ENCODE measurements at regions not wholly inside any gene's neighbourhood (a gene's known extent, or its start where the extent isn't known, plus 50 kb on each side); places are given as distances from the start of the nearest gene placed in this dataset.

GRCh38 chr12:107229827-107230226, 136.5 kb upstream of the CRY1 start:
- H3K4me3 ChIP-seq (ENCODE audit: low read depth, low read length), result no peak overlapping the region
- H3K27ac ChIP-seq (ENCODE audit: extremely low read depth, low read depth, low read length), result no peak overlapping the region
- H3K4me1 ChIP-seq (ENCODE audit: control insufficient read depth, insufficient read depth, low read length), result no peaks in the 10 kb centered on the region
- ChIA-PET CTCF (no interaction called here), POLR2A (no interaction called here)
- H3K36me3 ChIP-seq (ENCODE audit: control insufficient read depth in 2 of 2, insufficient read depth in 1 of 2, low read length in 2 of 2), result no peaks in the 10 kb centered on the region
- TF ChIP-seq GLI4 (tag by site-specific recombination; IDR thresholded peaks at IDR 0.05) (no peak), PRDM6 (tag by site-specific recombination; IDR thresholded peaks at IDR 0.05) (no peak), ZNF549 (tag by site-specific recombination; IDR thresholded peaks at IDR 0.05) (no peak), ZNF677 (tag by site-specific recombination; IDR thresholded peaks at IDR 0.05) (no peak), ZNF138 (tag by site-specific recombination; IDR thresholded peaks at IDR 0.05; ENCODE audit: borderline replicate concordance) (no peak), ZNF24 (tag by site-specific recombination; IDR thresholded peaks at IDR 0.05) (no peak), ZNF843 (tag by site-specific recombination; IDR thresholded peaks at IDR 0.05) (no peak), ZXDB (tag by site-specific recombination; IDR thresholded peaks at IDR 0.05) (no peak)
- no peaks in the 10 kb centered on the region for H3K9me3 ChIP-seq (ENCODE audit: control insufficient read depth, insufficient read depth, low read depth, low read length)

- POLR2A ChIA-PET, result no interaction called here
- Histone ChIP-seq H3K9me3 (ENCODE audit: control insufficient read depth, insufficient read depth, low read depth, low read length) (no peaks in the 10 kb centered on the region), H3K4me1 (ENCODE audit: control insufficient read depth, insufficient read depth, low read length) (no peaks in the 10 kb centered on the region), H3K36me3 (ENCODE audit: control insufficient read depth in 2 of 2, insufficient read depth in 1 of 2, low read length in 2 of 2) (no peaks in the 10 kb centered on the region), H3K4me3 (ENCODE audit: low read depth, low read length) (no peak overlapping the region), H3K27ac (ENCODE audit: extremely low read depth, low read depth, low read length) (no peak overlapping the region)
- no peak for TF ChIP-seq ZNF639 (tag by site-specific recombination; IDR thresholded peaks at IDR 0.05)
- no peak for TF ChIP-seq ZNF221 (tag by site-specific recombination; IDR thresholded peaks at IDR 0.05; ENCODE audit: borderline replicate concordance)
- TF ChIP-seq ZNF514 (tag by site-specific recombination; IDR thresholded peaks at IDR 0.05), result no peak
- TF ChIP-seq ZSCAN23 (tag by site-specific recombination; IDR thresholded peaks at IDR 0.05), result no peak
- TF ChIP-seq YY2 (tag by site-specific recombination; IDR thresholded peaks at IDR 0.05), result no peak
- no peak for TF ChIP-seq ZNF335 (tag by site-specific recombination; conservative IDR thresholded peaks at IDR 0.05)
- TF ChIP-seq ZNF548 (tag by site-specific recombination; IDR thresholded peaks at IDR 0.05), result no peak
- no peak for TF ChIP-seq ZNF645 (tag by site-specific recombination; IDR thresholded peaks at IDR 0.05)
- CTCF ChIA-PET, result interaction anchor here (0.6 to 1.4 kb wide), 4 partner anchors 31 to 389 kb away, joined by 3 to 6 read pairs (median 4); no protein-coding TSS in a partner anchor
Measured at GRCh38 chr12:107231303-107231702, 138.0 kb upstream of the CRY1 start.

- no peak overlapping the region for H3K4me3 ChIP-seq (ENCODE audit: low read depth, low read length)
- H3K9me3 ChIP-seq (ENCODE audit: control insufficient read depth, insufficient read depth, low read depth, low read length), result no peaks in the 10 kb centered on the region
- ChIA-PET POLR2A (no interaction called here), CTCF (interaction anchor here (0.6 kb wide), 4 partner anchors 53 to 1461 kb away, joined by 3 to 6 read pairs (median 4); no protein-coding TSS in a partner anchor)
- 0 out of 2 replicates have a peak, but pooled peaks cover 2% of the 10 kb centered on the region for H3K4me1 ChIP-seq (ENCODE audit: control insufficient read depth, insufficient read depth, low read length)
- H3K36me3 ChIP-seq (ENCODE audit: control insufficient read depth in 2 of 2, insufficient read depth in 1 of 2, low read length in 2 of 2), result no peaks in the 10 kb centered on the region
- H3K27ac ChIP-seq (ENCODE audit: extremely low read depth, low read depth, low read length), result no peak overlapping the region
- TF ChIP-seq ZNF843 (tag by site-specific recombination; IDR thresholded peaks at IDR 0.05), result no peak
- TF ChIP-seq OVOL3 (tag by site-specific recombination; IDR thresholded peaks at IDR 0.05), result no peak
- no peak for TF ChIP-seq ZBTB44 (tag by site-specific recombination; IDR thresholded peaks at IDR 0.05)
- no peak for TF ChIP-seq ZNF354C (tag by site-specific recombination; IDR thresholded peaks at IDR 0.05; ENCODE audit: borderline replicate concordance, low read depth)
- no peak for TF ChIP-seq ZNF121 (tag by site-specific recombination; IDR thresholded peaks at IDR 0.05)
- TF ChIP-seq ZNF202 (tag by site-specific recombination; IDR thresholded peaks at IDR 0.05; ENCODE audit: borderline replicate concordance), result no peak
- no peak for TF ChIP-seq ZNF302 (tag by site-specific recombination; IDR thresholded peaks at IDR 0.05; ENCODE audit: low read depth)
- TF ChIP-seq ZBTB26 (tag by site-specific recombination; optimal IDR thresholded peaks at IDR 0.05), result no peak
- TF ChIP-seq ZFP37 (tag by site-specific recombination; IDR thresholded peaks at IDR 0.05), result no peak
Measured at GRCh38 chr12:107233551-107233950, 140.2 kb upstream of the CRY1 start.
